HFF-Myc (cell line): ENCODE measurements at regions not wholly inside any gene's neighbourhood (a gene's known extent, or its start where the extent isn't known, plus 50 kb on each side); places are given as distances from the start of the nearest gene placed in this dataset.

Source experiments
- DNase-seq: peaks from one replicate; pipeline ENCODE4 v3.0.0-alpha.2; 2011; ENCODE audit warnings: low read depth; ENCODE audit errors: extremely low read depth
- H3K4me3 ChIP-seq: replicated peaks from 2 replicates; pipeline ENCODE4 v1.5.1; 2011; ENCODE audit warnings: low read depth, mild to moderate bottlenecking, control low read depth, low read length
- CTCF ChIP-seq: IDR thresholded peaks from 2 replicates; pipeline ENCODE4 v1.5.1; 2012; ENCODE audit warnings: mild to moderate bottlenecking, low read depth, low read length, control low read depth; ENCODE audit errors: missing control alignments

DNA sequence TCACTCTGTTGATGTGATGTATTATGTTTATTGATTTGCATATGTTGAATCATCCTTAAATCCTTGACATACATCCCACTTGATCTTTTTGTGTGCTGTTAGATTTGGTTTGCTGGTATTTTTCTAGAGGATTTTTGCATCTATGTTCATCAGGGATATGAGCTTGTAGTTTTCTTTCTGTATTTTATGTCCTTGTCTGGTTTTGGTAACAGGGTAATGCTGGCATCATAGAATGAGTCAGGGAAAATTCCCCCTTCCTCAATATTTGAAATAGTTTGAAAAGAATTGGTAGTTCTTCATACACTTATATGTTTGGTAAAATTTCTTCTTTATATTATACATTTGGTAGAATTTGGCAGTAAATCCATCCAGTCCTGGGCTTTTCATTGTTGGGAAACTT, 89.4 kb upstream of the SLC13A1 start:
- H3K4me3 ChIP-seq = no peak overlapping the region
- TF ChIP-seq CTCF = no peak
- no peak for DNase-seq

DNA sequence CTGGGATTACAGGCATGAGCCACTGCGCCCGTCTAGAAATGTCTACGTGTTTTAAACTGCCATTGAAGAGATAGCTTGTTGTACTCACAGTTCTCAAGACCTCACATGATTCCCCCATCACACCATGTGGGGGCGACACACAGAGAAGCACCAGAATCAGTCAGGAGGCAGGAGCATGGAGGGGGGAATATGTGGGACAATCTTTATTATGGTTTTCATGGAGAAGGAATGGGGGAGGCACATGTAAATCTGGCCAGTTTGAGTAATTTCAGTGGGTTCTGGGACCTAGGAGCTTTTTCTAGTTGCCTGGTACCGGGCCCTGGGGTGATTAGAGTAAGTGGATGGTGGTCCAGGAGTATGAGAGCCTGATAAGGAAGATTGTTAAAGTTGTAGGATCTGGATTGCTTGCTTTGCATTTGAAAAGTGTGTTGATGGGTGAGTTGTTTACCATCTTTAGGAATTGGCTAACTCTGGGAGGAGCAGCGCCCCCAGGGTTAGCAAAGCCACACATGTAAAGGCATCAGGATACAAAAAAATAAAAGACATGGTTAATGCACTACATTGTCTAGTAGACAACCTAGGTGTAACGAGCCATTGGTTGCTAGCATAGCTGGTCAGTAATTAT, 85.4 kb upstream of the SLC13A1 start:
- TF ChIP-seq CTCF = no peak
- H3K4me3 ChIP-seq = no peak overlapping the region
- DNase-seq = no peak

- no peak overlapping the region for H3K4me3 ChIP-seq
- no peak for TF ChIP-seq CTCF
- DNase-seq = no peak
These were observed 83.6 kb upstream of the SLC13A1 start for GRCh38 chr7:123283373-123283772.

GRCh38 chr7:123282181-123282580, 82.4 kb upstream of the SLC13A1 start:
- no peak for TF ChIP-seq CTCF
- DNase-seq = no peak
- H3K4me3 ChIP-seq = no peak overlapping the region

- no peak for DNase-seq
- no peak overlapping the region for H3K4me3 ChIP-seq
- TF ChIP-seq CTCF = no peak
These were observed 80.2 kb upstream of the SLC13A1 start for GRCh38 chr7:123279949-123280348.

DNA sequence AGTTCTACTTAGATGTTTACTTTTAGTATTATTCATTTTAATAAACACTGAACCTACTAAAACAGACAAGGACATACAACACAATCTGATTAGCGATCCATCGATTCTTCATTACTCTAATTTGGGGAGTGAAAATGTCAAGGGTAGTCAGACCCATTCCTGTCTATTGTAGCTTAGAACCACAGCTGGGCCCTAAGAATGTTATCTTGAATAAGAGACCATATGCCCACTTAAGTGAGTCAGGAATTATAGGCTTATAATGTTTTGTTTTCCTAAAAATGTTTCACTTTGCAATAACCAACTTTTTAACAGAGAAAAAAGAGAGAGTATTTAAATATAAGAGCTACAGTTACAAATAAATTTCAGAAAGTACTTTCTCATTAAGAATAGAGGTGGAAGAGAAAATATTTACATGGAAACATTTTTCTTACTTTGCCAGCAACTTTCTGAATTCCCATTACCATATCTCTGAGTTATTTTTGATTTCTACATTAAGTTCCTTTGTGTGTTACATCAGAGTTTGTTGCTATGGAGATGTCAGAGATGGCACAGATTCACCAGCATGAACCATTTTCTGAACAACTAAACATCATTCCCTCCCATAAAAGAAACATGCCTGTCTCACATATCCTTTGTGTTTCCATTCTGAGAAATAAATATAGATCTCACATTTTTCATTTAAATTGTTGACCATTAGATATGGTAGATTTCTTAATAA, 75.4 kb upstream of the SLC13A1 start:
- TF ChIP-seq CTCF = no peak
- DNase-seq = no peak
- no peak overlapping the region for H3K4me3 ChIP-seq
